Stimulated activated naive B cell treated with anti-CD40 and anti-IgM and Interleukin-4, amounts not matched to agents 10 μg/mL and 1 μg/mL and 100 μg/mL, for 72 hours (primary cell): ENCODE measurements at regions not wholly inside any gene's neighbourhood (a gene's known extent, or its start where the extent isn't known, plus 50 kb on each side); places are given as distances from the start of the nearest gene placed in this dataset.

Experiments used
- ATAC-seq, 2 donors: fragments of 150-1000 bp; cut with Tn5 transposase; replicated peaks; 2 replicates each; pipeline ENCODE4 v1.10.0; 2021; ENCODE audit warnings: moderate library complexity in 1 of 2
- DNase-seq: peaks from one replicate; pipeline ENCODE4 v3.0.0; 2021
- H3K27ac Mint-ChIP-seq: one replicate; pipeline ENCODE4 v1.8.0; 2022; ENCODE audit warnings: mild to moderate bottlenecking, mixed read lengths
- H3K27me3 Mint-ChIP-seq, 2 donors: one replicate each; pipeline ENCODE4 v1.8.0; 2022; ENCODE audit warnings: mixed read lengths in 2 of 2
- H3K36me3 Mint-ChIP-seq, 2 donors: one replicate each; pipeline ENCODE4 v1.8.0; 2022; ENCODE audit warnings: mixed read lengths in 2 of 2, mild to moderate bottlenecking in 1 of 2
- H3K4me1 Mint-ChIP-seq, 2 donors: one replicate each; pipeline ENCODE4 v1.8.0; 2022; ENCODE audit warnings: mixed read lengths in 2 of 2, mild to moderate bottlenecking in 1 of 2
- H3K4me3 Mint-ChIP-seq, 2 donors: one replicate each; pipeline ENCODE4 v1.8.0; 2022; ENCODE audit warnings: mild to moderate bottlenecking in 2 of 2, mixed read lengths in 2 of 2, moderate library complexity in 1 of 2
- H3K9me3 Mint-ChIP-seq, 2 donors: one replicate each; pipeline ENCODE4 v1.8.0; 2022; ENCODE audit warnings: mixed read lengths in 2 of 2, mild to moderate bottlenecking in 1 of 2

GRCh38 chr5:124923131-124923530 is 176.7 kb upstream of the ZNF608 start:
- Mint-ChIP-seq H3K4me3 (no peak overlapping the region), H3K27ac (no peak overlapping the region), H3K4me1 (peaks cover 11 to 32% of the 10 kb centered on the region in 2 donors), H3K27me3 (no peaks in the 10 kb centered on the region), H3K9me3 (peaks cover 3 to 4% of the 10 kb centered on the region in 2 donors), H3K36me3 (no peaks in the 10 kb centered on the region)
- DNase-seq = no peak
- ATAC-seq = no peak

- Mint-ChIP-seq H3K4me1 (peaks cover 13 to 28% of the 10 kb centered on the region in 2 donors), H3K9me3 (peaks cover 3 to 4% of the 10 kb centered on the region in 2 donors), H3K27ac (no peak overlapping the region), H3K27me3 (no peaks in the 10 kb centered on the region), H3K4me3 (no peak overlapping the region), H3K36me3 (no peaks in the 10 kb centered on the region)
- DNase-seq (no peak), ATAC-seq (no peak)
Measured at GRCh38 chr5:124924729-124925128, 178.3 kb upstream of the ZNF608 start.

GRCh38 chr5:124927735-124928134 is 181.3 kb upstream of the ZNF608 start:
- H3K36me3 Mint-ChIP-seq = peaks cover 0 to 3% of the 10 kb centered on the region in 2 donors
- H3K4me3 Mint-ChIP-seq = no peak overlapping the region
- H3K4me1 Mint-ChIP-seq = peaks cover 13 to 28% of the 10 kb centered on the region in 2 donors
- ATAC-seq = no peak
- peaks cover 4 to 6% of the 10 kb centered on the region in 2 donors for H3K9me3 Mint-ChIP-seq
- no peak for DNase-seq
- H3K27me3 Mint-ChIP-seq = no peaks in the 10 kb centered on the region
- H3K27ac Mint-ChIP-seq = no peak overlapping the region

- Mint-ChIP-seq H3K36me3 (peaks cover 0 to 3% of the 10 kb centered on the region in 2 donors), H3K27ac (no peak overlapping the region), H3K4me3 (no peak overlapping the region), H3K9me3 (peaks cover 4 to 6% of the 10 kb centered on the region in 2 donors), H3K4me1 (peaks cover 13 to 28% of the 10 kb centered on the region in 2 donors), H3K27me3 (no peaks in the 10 kb centered on the region)
- DNase-seq = no peak
- ATAC-seq = no peak
Measured at GRCh38 chr5:124929000-124929399, 182.6 kb upstream of the ZNF608 start.

- Mint-ChIP-seq H3K27ac (no peak overlapping the region), H3K4me3 (no peak overlapping the region), H3K4me1 (peaks cover 12 to 25% of the 10 kb centered on the region in 2 donors), H3K27me3 (no peaks in the 10 kb centered on the region), H3K36me3 (peaks cover 2 to 3% of the 10 kb centered on the region in 2 donors), H3K9me3 (peaks cover 2 to 3% of the 10 kb centered on the region in 2 donors)
- ATAC-seq (no peak), DNase-seq (no peak)
Measured at GRCh38 chr5:124932791-124933600, 186.6 kb upstream of the ZNF608 start.

GRCh38 chr5:124935065-124935464 is 188.6 kb upstream of the ZNF608 start:
- Mint-ChIP-seq H3K27me3 (no peaks in the 10 kb centered on the region), H3K4me1 (peaks cover 9 to 18% of the 10 kb centered on the region in 2 donors), H3K36me3 (peaks cover 2 to 3% of the 10 kb centered on the region in 2 donors), H3K4me3 (peak overlapping the region in 1 of 2 donors; percentile 41), H3K9me3 (peaks cover 2 to 7% of the 10 kb centered on the region in 2 donors), H3K27ac (peak overlapping the region; percentile 99)
- ATAC-seq = peak; percentile 76 to 80
- DNase-seq = peak; percentile 71

GRCh38 chr5:124936626-124936933 is 190.1 kb upstream of the ZNF608 start:
- peaks cover 13 to 18% of the 10 kb centered on the region in 2 donors for H3K4me1 Mint-ChIP-seq
- no peak for DNase-seq
- peak overlapping the region; percentile 99 for H3K27ac Mint-ChIP-seq
- peak; percentile 29 to 46 for ATAC-seq
- no peaks in the 10 kb centered on the region for H3K27me3 Mint-ChIP-seq
- H3K36me3 Mint-ChIP-seq = peaks cover 2 to 4% of the 10 kb centered on the region in 2 donors
- H3K9me3 Mint-ChIP-seq = peaks cover 5 to 10% of the 10 kb centered on the region in 2 donors
- H3K4me3 Mint-ChIP-seq = no peak overlapping the region

- Mint-ChIP-seq H3K9me3 (peaks cover 2 to 10% of the 10 kb centered on the region in 2 donors), H3K27ac (no peak overlapping the region), H3K27me3 (no peaks in the 10 kb centered on the region), H3K36me3 (peaks cover 0 to 4% of the 10 kb centered on the region in 2 donors), H3K4me3 (no peak overlapping the region), H3K4me1 (peaks cover 4 to 5% of the 10 kb centered on the region in 2 donors)
- no peak for ATAC-seq
- no peak for DNase-seq
Measured at GRCh38 chr5:124941051-124942049, 194.9 kb upstream of the ZNF608 start.

- Mint-ChIP-seq H3K27me3 (no peaks in the 10 kb centered on the region), H3K27ac (no peak overlapping the region), H3K9me3 (no peaks in the 10 kb centered on the region), H3K4me1 (peaks cover 15 to 42% of the 10 kb centered on the region in 2 donors), H3K4me3 (peak overlapping the region in 1 of 2 donors; percentile 52), H3K36me3 (no peaks in the 10 kb centered on the region)
- no peak for ATAC-seq
- no peak for DNase-seq
Measured at GRCh38 chr5:124948062-124948753, 201.8 kb upstream of the ZNF608 start.

- DNase-seq (no peak), ATAC-seq (no peak)
- H3K36me3 Mint-ChIP-seq = no peaks in the 10 kb centered on the region
- no peaks in the 10 kb centered on the region for H3K27me3 Mint-ChIP-seq
- peak overlapping the region in 1 of 2 donors; percentile 35 for H3K4me3 Mint-ChIP-seq
- no peaks in the 10 kb centered on the region for H3K9me3 Mint-ChIP-seq
- peak overlapping the region; percentile 51 for H3K27ac Mint-ChIP-seq
- peaks cover 15 to 42% of the 10 kb centered on the region in 2 donors for H3K4me1 Mint-ChIP-seq
Measured at GRCh38 chr5:124948754-124949275, 202.4 kb upstream of the ZNF608 start.

GRCh38 chr5:124949862-124950261 is 203.4 kb upstream of the ZNF608 start:
- Mint-ChIP-seq H3K4me1 (peaks cover 15 to 42% of the 10 kb centered on the region in 2 donors), H3K4me3 (no peak overlapping the region), H3K27ac (no peak overlapping the region), H3K9me3 (no peaks in the 10 kb centered on the region), H3K27me3 (no peaks in the 10 kb centered on the region), H3K36me3 (no peaks in the 10 kb centered on the region)
- ATAC-seq (no peak), DNase-seq (no peak)

GRCh38 chr5:124951105-124951504 is 204.7 kb upstream of the ZNF608 start:
- Mint-ChIP-seq H3K9me3 (no peaks in the 10 kb centered on the region), H3K27me3 (no peaks in the 10 kb centered on the region), H3K36me3 (no peaks in the 10 kb centered on the region), H3K4me3 (no peak overlapping the region), H3K4me1 (peaks cover 15 to 42% of the 10 kb centered on the region in 2 donors), H3K27ac (peak overlapping the region; percentile 69)
- DNase-seq = no peak
- ATAC-seq = no peak

GRCh38 chr5:124951661-124952060 is 205.2 kb upstream of the ZNF608 start:
- Mint-ChIP-seq H3K27ac (peak overlapping the region; percentile 84), H3K36me3 (no peaks in the 10 kb centered on the region), H3K27me3 (no peaks in the 10 kb centered on the region), H3K4me3 (peak overlapping the region in 1 of 2 donors; percentile 17), H3K9me3 (no peaks in the 10 kb centered on the region), H3K4me1 (peaks cover 15 to 42% of the 10 kb centered on the region in 2 donors)
- peak; percentile 21 to 69 for ATAC-seq
- peak; percentile 27 for DNase-seq
